ENCODE measurements at regions not wholly inside any gene's neighbourhood (a gene's known extent, or its start where the extent isn't known, plus 50 kb on each side); places are given as distances from the start of the nearest gene placed in this dataset.

- no peak for DNase-seq (ENCODE audit: low read depth in 3 of 3)
Measured at GRCh38 chr3:40701016-40701588, 176.3 kb downstream of the ZNF621 start.

- DNase-seq (ENCODE audit: low read depth in 3 of 3): no peak
Measured at GRCh38 chr3:40704224-40704623, 179.5 kb downstream of the ZNF621 start.

DNA sequence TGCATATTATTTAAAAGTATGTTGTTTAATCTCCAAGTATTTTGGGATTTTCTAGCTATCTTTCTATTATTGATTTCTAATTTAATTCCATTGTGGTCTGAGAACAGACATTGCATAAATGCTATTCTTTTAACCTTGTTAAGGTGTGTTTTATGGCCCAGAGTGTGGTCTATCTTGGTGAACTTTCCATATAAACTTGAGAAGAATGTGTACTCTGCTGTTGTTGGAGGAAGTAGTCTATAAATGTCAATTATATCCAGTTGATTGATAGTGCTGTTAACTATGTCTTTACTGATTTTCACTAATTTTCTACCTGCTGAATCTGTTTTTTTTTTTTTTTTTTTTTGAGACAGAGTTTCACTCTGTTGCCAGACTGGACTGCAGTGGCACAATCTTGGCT, 180.9 kb downstream of the ZNF621 start:
- no peak for DNase-seq (ENCODE audit: low read depth in 3 of 3)

DNA sequence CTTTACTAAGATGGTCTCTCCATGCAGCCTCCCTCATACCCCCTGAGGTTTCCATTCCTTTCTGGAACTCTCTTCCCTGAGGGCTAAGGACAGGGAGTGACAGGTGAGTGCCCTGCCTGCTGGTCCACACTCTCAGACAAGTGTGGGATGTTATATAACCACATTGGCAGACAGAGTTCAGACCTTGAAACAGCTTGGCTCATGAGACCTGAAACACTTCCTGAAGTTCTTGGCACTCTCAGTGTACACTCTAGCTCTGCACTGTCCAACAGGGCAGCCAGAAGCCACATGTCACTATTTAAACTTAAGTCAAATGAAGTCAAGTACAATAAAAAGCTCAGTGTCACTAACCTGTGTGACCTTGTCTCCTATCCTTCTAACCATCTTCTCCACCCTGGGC, 188.5 kb downstream of the ZNF621 start:
- DNase-seq (ENCODE audit: low read depth in 3 of 3): no peak

DNA sequence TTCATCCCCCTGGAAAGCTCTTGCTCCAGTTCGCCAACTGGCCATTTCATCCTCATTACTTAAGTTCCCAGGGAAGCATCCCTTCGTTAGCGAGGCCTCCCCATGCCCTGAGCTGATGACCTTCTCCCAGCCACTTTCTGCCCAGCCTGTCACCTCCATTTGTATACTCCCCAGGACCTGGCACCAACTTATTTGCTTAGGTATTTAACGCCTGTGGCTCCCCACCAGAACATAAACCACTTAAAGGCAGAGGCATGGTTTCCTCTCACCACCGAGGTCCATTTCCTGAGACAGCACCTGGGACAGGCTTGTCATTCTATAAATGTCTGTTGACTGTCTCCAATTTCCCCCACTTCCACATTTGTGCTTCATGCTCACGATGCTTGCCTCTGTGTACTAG, 189.0 kb downstream of the ZNF621 start:
- no peak for DNase-seq (ENCODE audit: low read depth in 3 of 3)

DNA sequence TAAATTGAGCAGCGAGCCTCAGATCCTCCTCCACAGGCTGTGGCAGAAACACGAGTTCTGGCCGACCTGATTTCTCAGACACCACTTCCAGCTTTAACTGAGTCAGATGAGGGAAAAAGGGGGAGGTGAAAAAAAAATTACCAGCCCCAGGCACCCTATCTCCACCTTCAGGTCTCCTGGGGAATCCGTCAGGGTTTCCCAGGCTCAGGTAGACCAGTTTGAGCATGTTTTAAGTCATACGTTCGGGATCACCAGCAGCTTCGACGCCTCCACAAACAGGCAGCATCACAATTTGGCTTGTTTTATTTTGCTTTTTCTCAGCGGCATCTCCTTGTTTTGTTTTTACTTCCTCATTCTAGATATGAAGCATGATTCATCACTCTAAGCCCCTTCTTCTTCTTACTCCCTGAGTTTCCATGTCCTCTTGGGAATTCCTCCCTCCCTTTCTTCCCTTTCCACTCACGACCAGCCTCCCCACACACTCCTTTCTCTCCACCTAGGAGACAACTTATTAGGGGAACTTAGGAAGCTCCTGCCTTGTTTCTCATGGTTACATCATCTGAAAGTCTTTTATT, 190.1 kb downstream of the ZNF621 start:
- DNase-seq (ENCODE audit: low read depth in 3 of 3): no peak

DNA sequence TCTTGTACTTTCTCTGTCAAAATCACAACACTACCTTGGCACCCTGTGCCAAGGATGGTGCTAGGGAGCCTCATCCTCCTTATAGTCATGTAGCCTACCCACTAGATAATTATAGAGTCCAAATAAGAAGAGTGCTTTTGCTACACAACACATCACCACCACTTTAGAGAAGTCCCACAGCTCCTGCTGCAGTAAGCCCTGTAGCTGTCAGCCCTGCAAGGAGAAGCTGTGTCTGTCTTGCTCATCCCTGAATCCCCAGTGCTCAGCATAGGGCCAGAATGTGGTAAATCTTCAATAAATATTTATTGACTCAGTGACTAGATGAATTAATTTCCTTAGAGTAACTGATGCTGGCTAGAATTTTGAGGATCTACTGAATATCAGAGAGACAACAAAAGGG, 190.8 kb downstream of the ZNF621 start:
- no peak for DNase-seq (ENCODE audit: low read depth in 3 of 3)

GRCh38 chr3:40717471-40717870, 192.7 kb downstream of the ZNF621 start:
- DNase-seq (ENCODE audit: low read depth in 3 of 3): no peak

GRCh38 chr3:40718209-40718608, 193.4 kb downstream of the ZNF621 start:
- no peak for DNase-seq (ENCODE audit: low read depth in 3 of 3)

DNA sequence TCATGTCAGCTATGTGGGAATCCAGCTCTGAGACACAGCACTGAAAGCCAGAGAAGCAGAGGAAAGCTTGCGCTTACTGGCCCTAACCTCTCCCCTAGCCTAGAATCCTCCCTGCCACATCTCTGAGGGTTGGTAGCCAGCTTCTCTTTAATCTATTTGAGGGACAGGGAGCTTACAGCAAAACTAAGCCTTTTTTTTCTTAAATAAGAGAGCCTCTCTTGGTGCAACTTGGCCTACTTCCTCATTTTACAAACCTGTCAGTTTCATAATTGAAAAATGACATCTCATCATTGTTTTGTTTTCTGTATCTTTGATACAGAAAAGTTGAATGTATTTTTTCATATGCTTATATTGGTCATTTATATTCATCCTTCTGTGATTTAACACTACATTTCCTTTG, 193.9 kb downstream of the ZNF621 start:
- no peak for DNase-seq (ENCODE audit: low read depth in 3 of 3)

DNA sequence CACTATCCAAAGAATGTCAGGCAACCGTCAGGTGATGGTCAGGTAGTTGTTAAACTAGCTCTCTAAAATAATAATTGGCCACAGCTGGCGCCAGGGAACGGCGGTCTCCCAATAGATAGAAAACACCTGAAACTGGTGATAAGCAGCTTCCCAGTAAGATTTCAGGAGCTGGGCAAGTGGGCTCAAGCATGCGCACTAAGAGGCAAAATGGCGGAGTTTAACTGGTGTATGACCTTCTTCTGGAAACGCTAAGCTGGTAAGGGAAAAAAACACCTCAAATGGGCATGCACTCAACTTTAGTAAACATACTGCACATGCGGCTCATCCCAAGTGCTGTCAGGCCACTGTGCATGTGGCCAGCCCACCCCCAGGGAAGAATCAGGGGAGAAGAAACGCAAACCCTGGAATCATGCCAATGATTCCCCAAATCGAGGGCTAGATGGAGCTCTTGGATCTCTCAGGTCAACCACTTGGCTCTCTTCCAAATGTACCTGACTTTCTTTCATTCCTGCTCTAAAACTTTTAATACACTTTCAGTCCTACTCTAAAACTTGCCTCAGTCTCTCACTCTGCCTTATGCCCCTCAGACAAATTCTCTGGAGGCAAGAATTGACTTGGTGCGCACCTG, 195.0 kb downstream of the ZNF621 start:
- DNase-seq (ENCODE audit: low read depth in 3 of 3): no peak

DNA sequence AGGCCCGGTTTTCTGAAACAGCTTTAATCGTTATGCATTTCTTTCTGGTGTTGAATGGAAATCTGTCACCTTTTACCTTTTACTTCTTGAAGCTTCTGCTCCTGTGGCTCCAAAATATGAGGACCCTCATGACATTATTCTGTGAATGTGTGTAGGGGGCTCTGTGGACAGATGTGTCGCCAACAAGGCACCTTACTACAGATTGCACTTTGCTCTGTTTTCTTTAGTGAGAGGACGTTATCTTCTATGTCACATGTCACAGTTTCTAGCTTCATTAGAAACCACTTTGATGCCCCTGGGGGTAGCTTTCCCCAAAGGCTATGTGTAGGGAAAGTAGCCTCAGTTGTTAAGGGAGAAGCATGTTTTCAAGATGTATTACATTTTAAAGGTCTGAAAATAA, 195.6 kb downstream of the ZNF621 start:
- DNase-seq (ENCODE audit: low read depth in 3 of 3): no peak

DNA sequence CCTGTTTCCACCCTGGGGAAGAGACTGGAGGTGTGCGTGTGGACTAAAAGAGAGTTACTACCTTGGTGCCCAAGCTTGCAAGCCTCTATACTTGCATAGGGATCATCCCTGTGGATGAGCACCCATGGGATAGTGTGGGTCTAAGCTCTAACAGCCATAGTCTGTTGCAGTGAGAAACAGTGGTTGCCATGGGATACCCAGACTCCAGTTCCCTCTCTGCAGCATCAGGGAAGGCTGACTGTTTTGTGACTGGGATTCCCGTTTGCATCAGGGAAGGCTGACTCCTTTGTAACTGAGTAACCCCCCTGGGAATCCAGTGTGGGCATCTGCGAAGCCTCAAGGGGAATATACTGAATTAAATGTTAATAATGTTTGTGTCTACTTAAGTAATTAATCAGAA, 196.1 kb downstream of the ZNF621 start:
- no peak for DNase-seq (ENCODE audit: low read depth in 3 of 3)

DNA sequence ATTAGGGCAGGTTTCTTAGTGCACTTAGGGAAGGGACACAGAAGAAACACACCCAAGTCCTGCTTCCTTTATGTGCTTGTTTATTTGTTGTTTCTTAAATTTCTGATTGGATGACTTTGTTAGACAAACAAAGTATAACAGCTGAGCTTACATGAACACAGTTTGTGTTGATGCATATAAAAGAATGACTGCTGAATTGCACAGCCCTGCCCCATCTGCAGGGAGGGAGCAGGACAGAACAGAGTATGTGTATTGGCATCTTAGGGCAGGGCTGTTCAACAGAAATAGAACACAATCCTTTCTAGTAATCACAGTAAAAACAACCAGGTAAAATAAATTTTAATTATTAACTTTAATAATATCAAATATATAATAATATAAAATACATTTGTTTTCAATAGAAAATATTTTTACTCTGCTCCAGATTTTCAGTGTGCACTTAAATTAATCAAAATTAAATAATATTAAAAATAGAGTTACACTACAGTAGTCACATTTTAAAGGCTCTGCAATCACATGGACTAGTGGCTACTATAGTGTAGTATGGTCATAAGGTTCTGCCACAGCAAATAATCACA, 198.4 kb downstream of the ZNF621 start:
- DNase-seq (ENCODE audit: low read depth in 3 of 3): no peak

- DNase-seq (ENCODE audit: low read depth in 3 of 3): no peak
Measured at GRCh38 chr3:40725031-40725430, 200.3 kb downstream of the ZNF621 start.

- DNase-seq (ENCODE audit: low read depth in 3 of 3): no peak
Measured at GRCh38 chr3:40731445-40731844, 206.7 kb downstream of the ZNF621 start.

- no peak for DNase-seq (ENCODE audit: low read depth in 3 of 3)
Measured at GRCh38 chr3:40736943-40737342, 212.2 kb downstream of the ZNF621 start.

DNA sequence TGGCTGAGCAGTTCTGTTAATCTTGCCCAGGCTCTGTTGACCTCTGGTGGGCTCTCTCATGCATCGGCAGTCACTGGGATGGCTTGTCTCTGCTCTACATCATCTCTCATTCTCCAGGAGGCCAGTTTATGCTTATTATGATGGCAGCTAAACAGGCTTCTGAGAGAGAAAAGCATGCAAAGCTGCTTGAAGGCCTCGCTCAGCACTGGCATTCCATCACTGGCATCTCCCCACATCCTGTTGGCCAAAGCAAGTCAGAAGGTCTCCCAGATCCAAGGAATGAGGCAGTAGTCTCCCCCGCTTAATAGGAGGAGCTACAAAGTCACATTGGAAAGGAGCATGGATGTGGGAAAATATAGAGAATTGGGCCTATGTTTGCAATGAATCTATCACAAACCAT, 212.6 kb downstream of the ZNF621 start:
- no peak for DNase-seq (ENCODE audit: low read depth in 3 of 3)

GRCh38 chr3:40739971-40740370, 215.2 kb downstream of the ZNF621 start:
- DNase-seq (ENCODE audit: low read depth in 3 of 3): no peak

GRCh38 chr3:40741729-40742128, 217.0 kb downstream of the ZNF621 start:
- no peak for DNase-seq (ENCODE audit: low read depth in 3 of 3)

- no peak for DNase-seq (ENCODE audit: low read depth in 3 of 3)
Measured at GRCh38 chr3:40745381-40746106, 220.8 kb downstream of the ZNF621 start.

DNA sequence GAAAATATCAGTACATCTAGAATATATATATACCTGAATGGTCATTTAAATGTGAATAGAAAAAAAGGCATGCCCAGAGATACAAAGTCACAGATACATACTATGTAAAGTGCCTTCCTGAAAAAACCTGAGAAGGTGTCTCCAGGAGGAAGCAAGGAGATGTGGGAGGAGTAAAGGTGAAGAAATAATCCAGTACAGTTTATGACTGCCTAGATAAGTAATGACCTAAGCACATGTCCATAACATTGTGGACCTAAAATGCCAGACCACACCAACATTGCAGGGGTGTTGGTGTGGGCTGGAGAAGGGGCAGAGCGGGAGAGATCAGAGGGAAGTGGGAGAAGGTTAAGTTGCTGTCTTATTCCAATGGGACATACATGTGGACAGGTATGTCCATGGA, 226.9 kb downstream of the ZNF621 start:
- DNase-seq (ENCODE audit: low read depth in 3 of 3): no peak

DNA sequence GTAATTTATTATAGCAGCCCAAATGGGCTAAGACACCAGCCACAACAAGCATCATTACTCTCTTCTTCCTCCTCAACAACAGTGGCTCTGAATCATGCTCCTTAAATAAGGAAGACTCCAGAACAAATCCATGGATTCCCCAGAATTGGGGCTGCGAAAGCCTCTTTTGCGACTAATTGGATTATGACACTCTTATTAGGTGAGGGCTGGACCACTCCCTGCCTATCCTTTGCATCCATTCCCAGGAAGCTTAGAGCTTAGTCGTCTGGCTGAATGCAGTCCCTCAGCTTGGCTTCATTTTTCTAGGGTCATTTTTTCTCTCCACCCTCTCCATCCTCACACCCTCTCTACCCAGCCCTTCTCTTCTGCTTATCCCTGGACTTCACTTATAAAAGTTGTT, 227.7 kb downstream of the ZNF621 start:
- no peak for DNase-seq (ENCODE audit: low read depth in 3 of 3)

Measured in stimulated activated CD4-positive, alpha-beta T cell treated with anti-CD3 and anti-CD28 coated beads, TNF-alpha, amount 100 ng/mL, for 24 hours (primary cell).